Ishikawa (cell line): ENCODE measurements at regions not wholly inside any gene's neighbourhood (a gene's known extent, or its start where the extent isn't known, plus 50 kb on each side); places are given as distances from the start of the nearest gene placed in this dataset.

Source experiments
- CEBPB ChIP-seq: IDR thresholded peaks from 2 replicates; pipeline ENCODE4 v1.6.1; 2012
- CREB1 ChIP-seq: IDR thresholded peaks from 2 replicates; pipeline ENCODE4 v1.6.1; 2012; ENCODE audit warnings: low read depth
- EGR1 ChIP-seq: IDR thresholded peaks from 2 replicates; pipeline ENCODE4 v1.6.1; 2012
- EP300 ChIP-seq: IDR thresholded peaks from 2 replicates; pipeline ENCODE4 v1.6.1; 2012; ENCODE audit warnings: borderline replicate concordance
- FOXM1 ChIP-seq: IDR thresholded peaks from 2 replicates; pipeline ENCODE4 v1.6.1; 2012; ENCODE audit warnings: low read depth, borderline replicate concordance
- NFIC ChIP-seq: IDR thresholded peaks from 2 replicates; pipeline ENCODE4 v1.6.1; 2012
- RAD21 ChIP-seq: IDR thresholded peaks from 2 replicates; pipeline ENCODE4 v1.6.1; 2012; ENCODE audit warnings: low read depth
- TAF1 ChIP-seq: IDR thresholded peaks from 2 replicates; pipeline ENCODE4 v1.6.1; 2012; ENCODE audit warnings: low read depth, mild to moderate bottlenecking
- TCF12 ChIP-seq: IDR thresholded peaks from 2 replicates; pipeline ENCODE4 v1.6.1; 2012; ENCODE audit warnings: low read depth
- TEAD4 ChIP-seq: IDR thresholded peaks from 2 replicates; pipeline ENCODE4 v1.6.1; 2012
- YY1 ChIP-seq: IDR thresholded peaks from 2 replicates; pipeline ENCODE4 v1.6.1; 2012; ENCODE audit warnings: low read depth
- ZBTB7A ChIP-seq: IDR thresholded peaks from 2 replicates; pipeline ENCODE4 v1.6.1; 2012; ENCODE audit warnings: low read depth
- TF ChIP-seq, protein P1 (sequence below): IDR thresholded peaks from 2 replicates; pipeline ENCODE4 v1.6.1; 2012
- TF ChIP-seq, protein P2 (sequence below): IDR thresholded peaks from 2 replicates; pipeline ENCODE4 v1.6.1; 2012; ENCODE audit warnings: low read depth, mild to moderate bottlenecking
- TF ChIP-seq, protein P3 (sequence below): IDR thresholded peaks from 2 replicates; pipeline ENCODE4 v1.6.1; 2012

DNA sequence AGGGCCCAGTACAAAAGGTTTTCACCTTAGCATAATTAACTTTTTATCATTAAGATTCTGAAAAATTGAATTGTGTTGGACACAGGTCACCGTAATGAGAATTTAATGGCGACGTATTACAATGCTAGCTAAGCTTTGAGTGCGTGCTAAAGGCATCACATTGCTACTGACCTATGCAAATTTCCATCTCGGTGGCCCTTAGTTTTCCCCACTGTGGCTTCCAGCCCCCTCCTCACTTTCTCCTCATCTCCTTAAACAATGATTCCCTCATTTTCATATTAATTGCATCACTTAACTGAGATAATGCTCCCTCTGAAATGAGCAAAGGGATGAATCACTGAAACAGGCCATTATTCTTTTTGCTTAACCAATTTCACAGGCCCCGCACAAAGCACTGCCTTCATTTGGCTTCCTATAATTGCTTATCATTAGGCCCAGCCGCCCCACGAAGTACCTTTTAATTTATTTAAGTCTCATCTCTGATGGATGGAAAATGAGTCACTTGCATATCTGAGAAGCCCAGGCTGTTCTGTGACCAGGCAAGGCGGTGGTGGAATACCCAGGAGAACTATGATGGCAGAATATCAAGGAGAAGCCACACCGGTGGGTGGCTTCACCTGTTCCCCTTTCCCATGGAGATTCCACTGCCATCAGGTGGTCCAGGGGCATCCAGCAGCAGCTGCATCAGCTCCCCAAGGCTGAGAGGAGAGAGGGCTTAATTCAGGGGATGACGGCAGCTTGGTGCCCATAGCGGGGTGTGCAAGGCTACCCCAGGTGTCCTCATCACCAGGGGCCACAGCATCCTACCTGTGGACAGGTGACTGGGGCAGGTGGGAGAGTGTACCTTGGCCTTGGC lies 223.8 kb upstream of the BOD1L1 start:
- no peak for TF ChIP-seq CREB1
- no peak for TF ChIP-seq TEAD4
- TF ChIP-seq ZBTB7A = no peak

DNA sequence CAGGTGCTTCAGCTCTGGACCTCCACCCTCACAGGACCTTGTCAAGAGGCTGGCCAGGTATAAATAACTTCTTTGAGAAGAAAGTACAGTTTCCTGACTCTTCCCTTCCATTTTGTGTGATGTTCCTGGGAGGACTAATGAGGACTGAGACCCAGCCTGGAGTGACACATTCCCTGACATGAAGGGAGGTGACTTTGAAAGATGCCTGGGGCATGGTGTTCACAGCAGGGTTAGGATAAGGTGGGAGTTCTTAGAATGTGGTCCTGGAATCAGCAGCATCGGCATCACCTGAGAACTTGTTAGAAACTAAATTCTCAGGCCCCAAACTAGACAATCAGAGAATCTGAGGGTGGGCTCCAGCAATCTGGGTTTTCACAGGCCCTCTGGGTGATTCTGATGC lies 224.9 kb upstream of the BOD1L1 start:
- TF ChIP-seq EP300 = no peak
- TF ChIP-seq EGR1 = no peak
- TF ChIP-seq FOXM1 = no peak
- TF ChIP-seq TCF12 = no peak

DNA sequence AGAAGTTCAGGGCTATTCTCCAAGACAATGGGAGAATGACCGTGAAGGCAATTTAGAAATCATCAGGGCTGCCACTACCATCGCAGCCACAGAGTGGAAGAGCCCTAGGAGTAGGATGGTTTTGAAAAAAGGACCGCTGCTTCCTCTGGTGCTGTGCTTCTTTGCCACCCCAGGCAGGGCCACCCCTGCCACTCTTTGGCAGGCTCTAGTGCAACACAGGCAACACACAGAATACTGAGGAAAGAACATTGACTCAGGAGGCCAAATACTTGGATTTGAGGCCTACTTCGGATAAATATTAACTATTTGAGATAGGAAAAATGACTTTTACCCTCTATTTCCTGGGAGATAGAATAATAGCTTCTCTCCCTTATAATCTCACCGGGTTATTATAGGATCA lies 228.9 kb upstream of the BOD1L1 start:
- TF ChIP-seq NFIC (no peak), FOXM1 (no peak), TEAD4 (no peak)

DNA sequence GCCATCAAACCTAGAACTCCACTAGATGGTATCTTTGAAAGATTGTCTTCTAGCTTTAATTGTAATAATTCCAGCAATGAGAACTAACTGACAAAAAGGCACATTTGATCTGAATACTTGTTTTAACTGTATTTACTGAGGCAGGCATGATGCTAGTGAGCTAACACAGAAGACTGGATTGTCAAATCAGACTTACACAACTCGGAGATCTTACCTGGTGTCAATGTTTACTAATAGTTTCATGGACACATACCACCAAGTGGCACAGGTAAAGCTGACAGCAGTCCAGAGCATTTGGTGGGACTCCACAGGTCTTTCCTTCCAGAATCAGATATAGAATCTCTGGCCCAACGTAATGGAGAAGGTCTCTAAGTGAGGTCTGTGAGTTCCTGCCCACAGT lies 229.9 kb upstream of the BOD1L1 start:
- TF ChIP-seq EP300 (no peak), NFIC (no peak), YY1 (no peak), RAD21 (no peak), TAF1 (no peak), EGR1 (no peak), CEBPB (no peak), CREB1 (no peak), ZBTB7A (no peak), FOXM1 (no peak), TEAD4 (no peak), TCF12 (no peak)
- TF ChIP-seq, protein P1, sequence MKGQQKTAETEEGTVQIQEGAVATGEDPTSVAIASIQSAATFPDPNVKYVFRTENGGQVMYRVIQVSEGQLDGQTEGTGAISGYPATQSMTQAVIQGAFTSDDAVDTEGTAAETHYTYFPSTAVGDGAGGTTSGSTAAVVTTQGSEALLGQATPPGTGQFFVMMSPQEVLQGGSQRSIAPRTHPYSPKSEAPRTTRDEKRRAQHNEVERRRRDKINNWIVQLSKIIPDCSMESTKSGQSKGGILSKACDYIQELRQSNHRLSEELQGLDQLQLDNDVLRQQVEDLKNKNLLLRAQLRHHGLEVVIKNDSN = no peak
- TF ChIP-seq, protein P2, sequence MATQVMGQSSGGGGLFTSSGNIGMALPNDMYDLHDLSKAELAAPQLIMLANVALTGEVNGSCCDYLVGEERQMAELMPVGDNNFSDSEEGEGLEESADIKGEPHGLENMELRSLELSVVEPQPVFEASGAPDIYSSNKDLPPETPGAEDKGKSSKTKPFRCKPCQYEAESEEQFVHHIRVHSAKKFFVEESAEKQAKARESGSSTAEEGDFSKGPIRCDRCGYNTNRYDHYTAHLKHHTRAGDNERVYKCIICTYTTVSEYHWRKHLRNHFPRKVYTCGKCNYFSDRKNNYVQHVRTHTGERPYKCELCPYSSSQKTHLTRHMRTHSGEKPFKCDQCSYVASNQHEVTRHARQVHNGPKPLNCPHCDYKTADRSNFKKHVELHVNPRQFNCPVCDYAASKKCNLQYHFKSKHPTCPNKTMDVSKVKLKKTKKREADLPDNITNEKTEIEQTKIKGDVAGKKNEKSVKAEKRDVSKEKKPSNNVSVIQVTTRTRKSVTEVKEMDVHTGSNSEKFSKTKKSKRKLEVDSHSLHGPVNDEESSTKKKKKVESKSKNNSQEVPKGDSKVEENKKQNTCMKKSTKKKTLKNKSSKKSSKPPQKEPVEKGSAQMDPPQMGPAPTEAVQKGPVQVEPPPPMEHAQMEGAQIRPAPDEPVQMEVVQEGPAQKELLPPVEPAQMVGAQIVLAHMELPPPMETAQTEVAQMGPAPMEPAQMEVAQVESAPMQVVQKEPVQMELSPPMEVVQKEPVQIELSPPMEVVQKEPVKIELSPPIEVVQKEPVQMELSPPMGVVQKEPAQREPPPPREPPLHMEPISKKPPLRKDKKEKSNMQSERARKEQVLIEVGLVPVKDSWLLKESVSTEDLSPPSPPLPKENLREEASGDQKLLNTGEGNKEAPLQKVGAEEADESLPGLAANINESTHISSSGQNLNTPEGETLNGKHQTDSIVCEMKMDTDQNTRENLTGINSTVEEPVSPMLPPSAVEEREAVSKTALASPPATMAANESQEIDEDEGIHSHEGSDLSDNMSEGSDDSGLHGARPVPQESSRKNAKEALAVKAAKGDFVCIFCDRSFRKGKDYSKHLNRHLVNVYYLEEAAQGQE = no peak
- TF ChIP-seq, protein P3, sequence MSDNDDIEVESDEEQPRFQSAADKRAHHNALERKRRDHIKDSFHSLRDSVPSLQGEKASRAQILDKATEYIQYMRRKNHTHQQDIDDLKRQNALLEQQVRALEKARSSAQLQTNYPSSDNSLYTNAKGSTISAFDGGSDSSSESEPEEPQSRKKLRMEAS = no peak

DNA sequence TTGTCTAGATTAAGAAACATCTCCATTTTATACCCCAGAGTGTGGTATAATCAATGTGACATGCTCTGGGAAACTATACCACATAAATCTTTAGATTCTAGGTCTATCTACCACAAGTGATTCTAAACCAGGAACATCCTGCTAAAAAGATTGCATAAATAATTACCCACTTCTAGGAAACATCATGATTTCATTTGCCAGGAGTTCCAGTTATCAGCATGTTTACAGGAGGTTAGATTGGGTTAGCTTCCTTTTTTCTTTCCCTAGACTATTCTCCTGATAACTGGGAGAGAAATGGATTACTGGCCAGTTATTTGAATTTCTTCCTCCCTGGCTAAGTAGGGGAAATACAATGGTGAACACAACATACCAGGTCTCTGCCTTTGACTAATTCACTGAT lies 230.3 kb upstream of the BOD1L1 start:
- TF ChIP-seq, protein P1 = no peak
- TF ChIP-seq, protein P2 = no peak
- no peak for TF ChIP-seq FOXM1
- TF ChIP-seq TAF1 = no peak
- TF ChIP-seq CREB1 = no peak
- no peak for TF ChIP-seq RAD21
- TF ChIP-seq TEAD4 = no peak
- TF ChIP-seq NFIC = no peak
- TF ChIP-seq EGR1 = no peak
- TF ChIP-seq EP300 = no peak
- no peak for TF ChIP-seq YY1
- TF ChIP-seq CEBPB = no peak
- TF ChIP-seq TCF12 = no peak
- TF ChIP-seq, protein P3 = no peak
- no peak for TF ChIP-seq ZBTB7A

DNA sequence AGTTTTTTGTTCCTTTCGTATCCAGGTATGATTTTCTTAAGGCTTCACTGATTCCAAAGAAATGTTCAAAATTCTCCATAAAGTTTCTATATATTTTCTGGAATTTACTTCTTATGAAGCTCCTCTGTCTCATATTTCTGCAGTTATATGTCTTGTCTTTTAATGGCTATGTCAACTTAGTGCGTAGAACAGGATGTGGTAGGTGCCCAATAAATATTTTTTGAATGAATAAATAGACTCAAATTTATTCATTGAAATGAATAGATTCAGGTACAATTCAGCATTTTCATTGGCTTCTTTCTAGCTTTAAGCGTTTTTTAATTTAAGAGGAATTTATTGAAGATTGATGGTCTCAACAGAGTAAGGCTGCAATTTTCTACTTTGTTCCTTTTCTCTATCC lies 231.9 kb upstream of the BOD1L1 start:
- TF ChIP-seq CEBPB (no peak), YY1 (no peak), TAF1 (no peak), ZBTB7A (no peak)

DNA sequence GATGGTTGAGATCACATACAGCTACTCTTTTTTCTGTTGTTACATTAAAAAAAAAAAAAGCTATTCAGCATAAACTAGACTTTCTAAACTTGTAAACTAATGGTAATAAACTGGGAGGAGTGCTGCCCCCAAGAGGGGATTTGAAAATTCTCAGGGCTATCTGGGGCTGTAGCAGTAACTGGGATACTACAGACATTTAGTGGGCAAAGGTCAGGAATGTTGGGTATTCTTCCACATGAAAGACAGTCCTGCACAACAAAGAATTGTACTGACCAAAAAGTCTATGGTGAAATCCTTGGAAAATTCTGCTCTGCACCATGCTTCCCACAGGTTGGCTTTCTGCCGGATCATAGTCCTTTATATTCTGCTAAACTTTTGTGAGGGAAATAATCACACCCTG lies 232.6 kb upstream of the BOD1L1 start:
- TF ChIP-seq NFIC (no peak), ZBTB7A (no peak), YY1 (no peak), EP300 (no peak), TEAD4 (no peak), CREB1 (no peak), CEBPB (no peak), EGR1 (no peak), TCF12 (no peak), RAD21 (no peak), TAF1 (no peak), FOXM1 (no peak)
- TF ChIP-seq, protein P3 = no peak
- TF ChIP-seq, protein P2 = no peak
- TF ChIP-seq, protein P1 = no peak
